MM.1S (cell line): ENCODE measurements at regions not wholly inside any gene's neighbourhood (a gene's known extent, or its start where the extent isn't known, plus 50 kb on each side); places are given as distances from the start of the nearest gene placed in this dataset.

Experiments used
- DNase-seq: peaks from one replicate; pipeline ENCODE4 v3.0.0-alpha.2; 2015
- H2AFZ ChIP-seq: fragments of 300-600 bp; sonication (generic); 2 replicates; pipeline ENCODE4 v1.6.0; 2016; ENCODE audit warnings: antibody characterized with exemption, low read length
- H3F3A ChIP-seq: fragments of 300-600 bp; sonication (generic); 2 replicates; pipeline ENCODE4 v1.6.1; 2016; ENCODE audit warnings: mild to moderate bottlenecking, antibody characterized with exemption, low read length, moderate library complexity, mixed read lengths; ENCODE audit not compliant: insufficient read depth
- H3K27ac ChIP-seq: fragments of 300-600 bp; sonication (generic); 2 replicates; pipeline ENCODE4 v1.5.1; 2016; ENCODE audit warnings: mild to moderate bottlenecking, low read length
- H3K27me3 ChIP-seq: fragments of 300-600 bp; sonication (generic); replicated peaks from 2 replicates; pipeline ENCODE4 v1.6.0; 2016; ENCODE audit warnings: low read length; ENCODE audit not compliant: insufficient read depth
- H3K36me3 ChIP-seq: fragments of 300-600 bp; sonication (generic); replicated peaks from 2 replicates; pipeline ENCODE4 v1.6.1; 2016; ENCODE audit warnings: mild to moderate bottlenecking, low read length, mixed read lengths; ENCODE audit not compliant: insufficient read depth
- H3K4me1 ChIP-seq: fragments of 300-600 bp; sonication (generic); 2 replicates; pipeline ENCODE4 v1.6.1; 2016; ENCODE audit warnings: low read length, mixed read lengths
- H3K4me2 ChIP-seq: fragments of 300-600 bp; sonication (generic); 2 replicates; pipeline ENCODE4 v1.6.0; 2016; ENCODE audit warnings: low read depth, low read length
- H3K4me3 ChIP-seq: fragments of 300-600 bp; sonication (generic); 2 replicates; pipeline ENCODE4 v1.5.1; 2016; ENCODE audit warnings: low read length, mixed read lengths
- H3K79me2 ChIP-seq: fragments of 300-600 bp; sonication (generic); 2 replicates; pipeline ENCODE4 v1.6.1; 2016; ENCODE audit warnings: mixed run types, low read length, mixed read lengths
- H3K9ac ChIP-seq: fragments of 300-600 bp; sonication (generic); 2 replicates; pipeline ENCODE4 v1.6.1; 2016; ENCODE audit warnings: low read length, mixed read lengths
- H3K9me2 ChIP-seq: fragments of 300-600 bp; sonication (generic); replicated peaks from 2 replicates; pipeline ENCODE4 v1.6.1; 2016; ENCODE audit warnings: mild to moderate bottlenecking, low read length, mixed read lengths; ENCODE audit not compliant: insufficient read depth
- H3K9me3 ChIP-seq: fragments of 300-600 bp; sonication (generic); replicated peaks from 2 replicates; pipeline ENCODE4 v1.6.1; 2016; ENCODE audit warnings: mild to moderate bottlenecking, low read length, mixed read lengths; ENCODE audit not compliant: insufficient read depth
- H4K20me1 ChIP-seq: fragments of 300-600 bp; sonication (generic); 2 replicates; pipeline ENCODE4 v1.6.1; 2016; ENCODE audit warnings: mild to moderate bottlenecking, low read length, moderate library complexity, mixed read lengths; ENCODE audit not compliant: insufficient read depth
- CTCF ChIP-seq: fragments of 300-600 bp; sonication (generic); IDR thresholded peaks from 2 replicates; pipeline ENCODE4 v1.5.1; 2016; ENCODE audit warnings: antibody characterized with exemption, low read length, mixed read lengths
- EZH2 ChIP-seq: fragments of 300-600 bp; sonication (generic); optimal IDR thresholded peaks from 2 replicates; pipeline ENCODE3; 2017; ENCODE audit warnings: low read depth, mild to moderate bottlenecking, antibody characterized with exemption, low read length, mixed read lengths
- EZH2phosphoT487 ChIP-seq: fragments of 300-600 bp; sonication (generic); IDR thresholded peaks from 2 replicates; pipeline ENCODE4 v1.6.1; 2018; ENCODE audit warnings: antibody characterized with exemption, low read length

GRCh38 chr10:124265391-124265745 lies 153.4 kb downstream of the OAT start:
- Histone ChIP-seq H3K9me3 (no peaks in the 10 kb centered on the region), H3F3A (no peaks in the 10 kb centered on the region), H3K27me3 (no peaks in the 10 kb centered on the region), H3K27ac (no peak overlapping the region), H3K36me3 (no peaks in the 10 kb centered on the region), H3K4me2 (no peak overlapping the region), H3K4me1 (no peaks in the 10 kb centered on the region), H3K79me2 (no peaks in the 10 kb centered on the region), H4K20me1 (no peaks in the 10 kb centered on the region), H2AFZ (no peak overlapping the region), H3K4me3 (no peak overlapping the region), H3K9ac (no peak overlapping the region), H3K9me2 (no peaks in the 10 kb centered on the region)
- no peak for TF ChIP-seq EZH2phosphoT487
- TF ChIP-seq CTCF: no peak
- no peak for TF ChIP-seq EZH2
- DNase-seq: no peak

GRCh38 chr10:124264711-124265390 lies 153.9 kb downstream of the OAT start:
- no peak overlapping the region for H2AFZ ChIP-seq
- no peaks in the 10 kb centered on the region for H3K9me2 ChIP-seq
- H3K9me3 ChIP-seq: no peaks in the 10 kb centered on the region
- no peaks in the 10 kb centered on the region for H3K27me3 ChIP-seq
- no peaks in the 10 kb centered on the region for H4K20me1 ChIP-seq
- no peaks in the 10 kb centered on the region for H3K36me3 ChIP-seq
- H3K27ac ChIP-seq: no peak overlapping the region
- H3K4me2 ChIP-seq: no peak overlapping the region
- TF ChIP-seq EZH2: no peak
- no peak for TF ChIP-seq EZH2phosphoT487
- TF ChIP-seq CTCF: no peak
- no peak overlapping the region for H3K9ac ChIP-seq
- no peaks in the 10 kb centered on the region for H3F3A ChIP-seq
- no peaks in the 10 kb centered on the region for H3K79me2 ChIP-seq
- no peaks in the 10 kb centered on the region for H3K4me1 ChIP-seq
- no peak overlapping the region for H3K4me3 ChIP-seq
- no peak for DNase-seq

- no peaks in the 10 kb centered on the region for H3K9me2 ChIP-seq
- no peak overlapping the region for H3K4me2 ChIP-seq
- H3K4me3 ChIP-seq: no peak overlapping the region
- TF ChIP-seq EZH2 (no peak), CTCF (no peak), EZH2phosphoT487 (no peak)
- no peak overlapping the region for H3K27ac ChIP-seq
- no peaks in the 10 kb centered on the region for H4K20me1 ChIP-seq
- DNase-seq: no peak
- no peaks in the 10 kb centered on the region for H3K27me3 ChIP-seq
- no peaks in the 10 kb centered on the region for H3F3A ChIP-seq
- no peak overlapping the region for H2AFZ ChIP-seq
- H3K4me1 ChIP-seq: no peaks in the 10 kb centered on the region
- no peaks in the 10 kb centered on the region for H3K79me2 ChIP-seq
- no peak overlapping the region for H3K9ac ChIP-seq
- H3K9me3 ChIP-seq: no peaks in the 10 kb centered on the region
- no peaks in the 10 kb centered on the region for H3K36me3 ChIP-seq
Measured at GRCh38 chr10:124264271-124264670, 154.5 kb downstream of the OAT start.
